ENCODE measurements at regions not wholly inside any gene's neighbourhood (a gene's known extent, or its start where the extent isn't known, plus 50 kb on each side); places are given as distances from the start of the nearest gene placed in this dataset.
"Not testable (repeated sequence)": the region's sequence is repeated elsewhere in the genome, so short reads cannot be mapped to it uniquely, and the experiment has no call there.

GRCh38 chr18:54433368-54433767, 75.7 kb downstream of the C18orf54 start:
- DNase-seq (ENCODE audit: low read depth) = no peak

GRCh38 chr18:54433857-54434256, 76.2 kb downstream of the C18orf54 start:
- no peak for DNase-seq (ENCODE audit: low read depth)

- no peak for DNase-seq (ENCODE audit: low read depth)
These were observed 76.7 kb downstream of the C18orf54 start for GRCh38 chr18:54434453-54434852.

GRCh38 chr18:54436501-54436900, 78.8 kb downstream of the C18orf54 start:
- DNase-seq (ENCODE audit: low read depth) = no peak

- no peak for DNase-seq (ENCODE audit: low read depth)
These were observed 82.6 kb downstream of the C18orf54 start for GRCh38 chr18:54440292-54440691.

GRCh38 chr18:54444319-54444914, 86.7 kb downstream of the C18orf54 start:
- DNase-seq (ENCODE audit: low read depth) = peak; percentile 49

- DNase-seq (ENCODE audit: low read depth) = no peak
These were observed 96.3 kb downstream of the C18orf54 start for GRCh38 chr18:54453996-54454395.

- no peak for DNase-seq (ENCODE audit: low read depth)
These were observed 107.8 kb downstream of the C18orf54 start for GRCh38 chr18:54465502-54465901.

- DNase-seq (ENCODE audit: low read depth) = no peak
These were observed 108.7 kb downstream of the C18orf54 start for GRCh38 chr18:54466248-54467005.

GRCh38 chr18:54479365-54479764, 111.7 kb upstream of the DYNAP start:
- peak; percentile 0 for DNase-seq (ENCODE audit: low read depth)

GRCh38 chr18:54480616-54481015, 110.4 kb upstream of the DYNAP start:
- no peak for DNase-seq (ENCODE audit: low read depth)

GRCh38 chr18:54502451-54502850, 88.6 kb upstream of the DYNAP start:
- DNase-seq (ENCODE audit: low read depth) = not testable (repeated sequence)

- DNase-seq (ENCODE audit: low read depth) = no peak
These were observed 87.7 kb upstream of the DYNAP start for GRCh38 chr18:54503131-54503894.

- no peak for DNase-seq (ENCODE audit: low read depth)
These were observed 84.4 kb upstream of the DYNAP start for GRCh38 chr18:54506516-54507261.

GRCh38 chr18:54509793-54510192, 81.3 kb upstream of the DYNAP start:
- no peak for DNase-seq (ENCODE audit: low read depth)

- no peak for DNase-seq (ENCODE audit: low read depth)
These were observed 75.9 kb upstream of the DYNAP start for GRCh38 chr18:54515149-54515548.

GRCh38 chr18:54517521-54517920, 73.5 kb upstream of the DYNAP start:
- DNase-seq (ENCODE audit: low read depth) = no peak

GRCh38 chr18:54521846-54522245, 69.2 kb upstream of the DYNAP start:
- DNase-seq (ENCODE audit: low read depth) = no peak

- no peak for DNase-seq (ENCODE audit: low read depth)
These were observed 62.1 kb upstream of the DYNAP start for GRCh38 chr18:54528942-54529376.

- DNase-seq (ENCODE audit: low read depth) = no peak
These were observed 61.6 kb upstream of the DYNAP start for GRCh38 chr18:54529444-54529843.

- no peak for DNase-seq (ENCODE audit: low read depth)
These were observed 60.8 kb upstream of the DYNAP start for GRCh38 chr18:54530285-54530684.

- no peak for DNase-seq (ENCODE audit: low read depth)
These were observed 59.5 kb upstream of the DYNAP start for GRCh38 chr18:54531402-54532065.

All from amniotic epithelial cell (primary cell).